H1 (cell line): ENCODE measurements at regions not wholly inside any gene's neighbourhood (a gene's known extent, or its start where the extent isn't known, plus 50 kb on each side); places are given as distances from the start of the nearest gene placed in this dataset.

Experiments used
- CHD7 ChIP-seq: fragments of 300-600 bp; sonication (generic); IDR thresholded peaks from 2 replicates; pipeline ENCODE4 v1.7.1; 2012; ENCODE audit warnings: low read length, moderate library complexity, mild to moderate bottlenecking, inconsistent platforms; ENCODE audit not compliant: insufficient replicate concordance
- CREB1 ChIP-seq: IDR thresholded peaks from 2 replicates; pipeline ENCODE4 v1.6.1; 2012; ENCODE audit warnings: inconsistent platforms
- EZH2 ChIP-seq: fragments of 200-600 bp; sonication (generic); IDR thresholded peaks from 2 replicates; pipeline ENCODE4 v1.7.1; 2012; ENCODE audit warnings: low read depth, mild to moderate bottlenecking, moderate library complexity, low read length, inconsistent platforms; ENCODE audit not compliant: severe bottlenecking
- GTF2F1 ChIP-seq: IDR thresholded peaks from 2 replicates; pipeline ENCODE4 v1.6.1; 2012; ENCODE audit warnings: low read depth, low read length, improper control_type of control experiment, borderline replicate concordance
- JUND ChIP-seq: IDR thresholded peaks from 2 replicates; pipeline ENCODE4 v1.6.1; 2011; ENCODE audit warnings: mild to moderate bottlenecking, improper control_type of control experiment, low read length
- POU5F1 ChIP-seq: IDR thresholded peaks from 2 replicates; pipeline ENCODE4 v1.6.1; 2011; ENCODE audit warnings: low read depth, mild to moderate bottlenecking, low read length, moderate library complexity
- RNF2 ChIP-seq: fragments of 200-900, 300-1000 bp; sonication (generic); IDR thresholded peaks from 2 replicates; pipeline ENCODE4 v1.7.1; 2016; ENCODE audit warnings: borderline replicate concordance, low read depth, mild to moderate bottlenecking, antibody characterized with exemption, low read length; ENCODE audit not compliant: poor library complexity, severe bottlenecking; ENCODE audit errors: missing control alignments
- RXRA ChIP-seq: IDR thresholded peaks from 2 replicates; pipeline ENCODE4 v1.6.1; 2011; ENCODE audit warnings: low read depth, mild to moderate bottlenecking, low read length, moderate library complexity; ENCODE audit not compliant: insufficient read depth
- SIRT6 ChIP-seq: IDR thresholded peaks from one replicate; pipeline ENCODE4 v1.7.1; 2012; ENCODE audit warnings: low read length, inconsistent platforms
- TEAD4 ChIP-seq: IDR thresholded peaks from 2 replicates; pipeline ENCODE4 v1.6.1; 2012; ENCODE audit warnings: low read depth, low read length, inconsistent platforms, mixed read lengths

GRCh38 chr7:152949790-152950189, 190.2 kb downstream of the ACTR3B start (continued):
- no peak for TF ChIP-seq CHD7
- no peak for TF ChIP-seq TEAD4
- TF ChIP-seq SIRT6 = no peak
- TF ChIP-seq RXRA = no peak
- TF ChIP-seq POU5F1 = no peak
- TF ChIP-seq CREB1 = no peak
- TF ChIP-seq EZH2 = no peak
- TF ChIP-seq GTF2F1 = no peak
- TF ChIP-seq RNF2 = no peak
- no peak for TF ChIP-seq JUND
